Activated CD4-positive, alpha-beta T cell treated with anti-CD3 and anti-CD28 coated beads, Interleukin-2, amount 50 U/mL, for 16 hours (primary cell): ENCODE measurements at regions not wholly inside any gene's neighbourhood (a gene's known extent, or its start where the extent isn't known, plus 50 kb on each side); places are given as distances from the start of the nearest gene placed in this dataset.

Experiments
- DNase-seq: peaks from one replicate; pipeline ENCODE4 v3.0.0-alpha.2; 2020

- no peak for DNase-seq
Measured at GRCh38 chr18:10009321-10010144, 95.7 kb downstream of the VAPA start.

DNA sequence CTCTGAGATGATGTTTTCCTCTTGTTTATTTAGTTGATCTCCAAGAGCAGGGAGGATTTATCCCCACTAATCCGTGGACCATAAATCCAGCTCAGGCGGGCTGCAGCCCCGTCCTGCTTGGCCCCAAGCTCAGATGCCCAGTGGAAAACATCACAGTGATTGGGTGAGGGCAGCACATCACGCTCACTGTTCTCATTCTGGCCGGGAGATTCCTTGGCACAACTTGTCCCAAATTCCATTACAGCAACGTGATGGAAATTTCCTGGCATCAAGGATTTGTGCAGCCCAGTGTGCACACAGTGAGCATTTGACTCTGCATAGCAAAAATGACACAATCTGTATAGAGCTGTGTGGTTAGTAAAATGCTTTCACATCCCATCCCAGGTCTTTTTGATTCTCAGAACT is 96.8 kb downstream of the VAPA start:
- no peak for DNase-seq

GRCh38 chr18:10011061-10011460 is 97.2 kb downstream of the VAPA start:
- no peak for DNase-seq

GRCh38 chr18:10011751-10012150 is 97.9 kb downstream of the VAPA start:
- no peak for DNase-seq

GRCh38 chr18:10012526-10012925 is 98.7 kb downstream of the VAPA start:
- DNase-seq = no peak

DNA sequence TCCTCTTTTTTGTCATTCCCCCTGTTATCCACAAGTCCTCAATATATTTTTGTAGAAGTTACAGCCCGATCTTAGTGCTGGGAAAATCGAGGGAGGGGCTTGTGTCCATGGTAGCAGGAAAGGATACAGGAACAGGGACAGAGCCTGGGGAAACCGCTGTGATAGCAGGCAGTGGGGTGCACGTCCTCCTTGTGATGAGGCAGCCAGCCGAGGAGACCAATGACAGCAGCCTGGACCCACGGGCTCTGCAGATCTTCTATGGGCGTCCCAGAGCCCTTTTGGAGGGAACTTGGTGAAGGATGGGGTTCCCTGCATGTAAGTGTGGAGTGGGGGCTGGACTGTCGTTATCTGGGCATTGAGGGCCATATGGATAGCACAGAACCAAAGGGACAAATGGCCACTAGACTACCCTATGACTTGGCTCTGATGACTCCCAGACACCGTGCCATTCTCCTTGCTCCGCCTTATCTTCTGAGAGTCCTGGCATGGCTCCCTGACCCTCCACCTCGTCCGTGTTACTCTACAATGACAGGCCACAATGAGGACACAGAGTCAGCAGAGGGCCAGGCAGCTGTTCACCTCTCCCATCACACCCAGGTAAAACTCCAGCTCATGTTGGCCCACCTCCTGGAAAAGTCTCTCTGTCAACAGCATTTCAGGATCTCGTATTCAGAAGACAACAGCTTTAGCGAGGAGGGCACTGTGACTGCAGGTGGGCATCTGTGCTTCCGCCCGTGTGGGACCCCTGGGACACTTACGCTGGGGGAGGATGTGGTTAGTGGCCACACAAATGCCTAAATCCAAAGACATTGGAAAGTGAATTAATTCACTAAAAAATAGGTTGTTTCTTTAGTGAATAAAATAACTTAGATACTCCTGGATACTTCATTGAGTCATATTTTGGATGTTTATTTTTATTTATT is 100.1 kb downstream of the VAPA start:
- no peak for DNase-seq

GRCh38 chr18:10015288-10015701 is 101.5 kb downstream of the VAPA start:
- DNase-seq = no peak

- no peak for DNase-seq
Measured at GRCh38 chr18:10015941-10016819, 102.4 kb downstream of the VAPA start.

- no peak for DNase-seq
Measured at GRCh38 chr18:10017043-10017442, 103.2 kb downstream of the VAPA start.

GRCh38 chr18:10018289-10018688 is 104.5 kb downstream of the VAPA start:
- DNase-seq = no peak

DNA sequence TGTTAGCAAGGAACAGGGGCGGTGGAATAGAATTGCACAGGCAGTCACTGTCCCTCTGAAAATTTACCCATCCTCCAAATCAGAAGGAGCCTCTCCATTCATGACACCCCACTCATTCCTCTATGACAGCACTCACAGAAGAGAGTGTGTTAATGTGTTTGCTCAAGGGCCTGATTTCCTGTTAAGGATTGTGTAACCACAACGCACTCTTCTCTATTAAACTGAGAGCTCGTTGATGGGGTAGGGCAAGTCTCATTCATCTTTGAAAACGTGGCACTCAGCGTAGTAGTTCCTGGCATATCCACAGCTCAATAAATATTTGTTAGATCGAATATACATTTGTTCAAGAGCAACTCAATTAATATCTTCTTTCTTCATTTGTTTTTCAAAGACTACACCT is 106.4 kb downstream of the VAPA start:
- no peak for DNase-seq

DNA sequence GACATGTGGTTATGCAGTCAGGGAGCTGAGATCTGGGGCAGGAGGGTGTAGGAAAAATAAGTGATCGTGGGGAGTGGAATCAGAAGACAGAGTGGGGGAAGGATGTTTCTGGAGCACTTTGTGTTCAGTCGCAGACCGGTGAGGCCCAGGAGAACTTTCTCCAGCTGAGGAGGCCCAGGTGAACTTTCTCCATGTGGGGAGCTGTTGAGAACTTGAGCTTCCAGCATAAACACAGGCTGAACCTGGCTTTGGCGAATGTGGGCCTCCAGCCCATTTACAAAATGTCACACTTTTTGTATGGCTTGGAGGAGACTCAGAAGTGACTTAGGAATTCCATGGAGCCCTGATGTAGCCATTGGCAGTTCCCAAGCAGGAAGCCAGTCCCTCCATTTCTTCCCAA is 108.5 kb downstream of the VAPA start:
- no peak for DNase-seq

DNA sequence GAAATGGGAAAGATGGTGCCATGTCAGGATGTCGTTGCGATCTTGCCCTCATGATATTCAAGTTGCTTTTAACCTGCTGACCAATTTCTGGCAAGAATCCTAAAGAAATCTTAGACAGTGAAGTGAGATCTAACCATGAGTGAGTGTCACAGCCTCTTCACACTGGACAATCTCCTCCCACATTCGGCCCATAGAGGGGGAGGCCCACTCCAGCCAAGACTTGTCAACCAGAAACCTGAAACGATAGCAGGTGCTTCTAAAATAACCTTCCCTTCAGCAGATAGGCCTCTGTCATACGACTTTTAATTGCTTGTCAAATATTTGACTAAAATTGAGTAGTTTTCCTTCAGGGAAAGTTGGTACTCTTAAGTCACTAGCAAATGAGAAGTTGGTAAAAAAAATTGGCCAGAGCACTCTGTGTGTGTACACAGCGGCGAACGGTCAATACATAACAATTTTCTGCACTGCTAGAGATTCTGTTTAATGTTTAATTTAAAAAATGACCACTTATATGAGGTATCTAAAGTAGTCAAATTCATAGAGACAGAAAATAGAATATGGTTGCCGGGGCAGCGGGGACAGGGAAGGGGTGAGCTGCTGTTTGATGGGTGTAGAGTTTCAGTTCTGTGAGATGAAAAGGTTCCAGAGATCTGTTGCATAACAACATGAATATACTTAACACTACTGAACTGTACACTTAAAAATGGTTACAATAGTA is 110.2 kb downstream of the VAPA start:
- DNase-seq = no peak

GRCh38 chr18:10025711-10026670 is 112.2 kb downstream of the VAPA start:
- no peak for DNase-seq

- DNase-seq = no peak
Measured at GRCh38 chr18:10027031-10027430, 113.2 kb downstream of the VAPA start.

DNA sequence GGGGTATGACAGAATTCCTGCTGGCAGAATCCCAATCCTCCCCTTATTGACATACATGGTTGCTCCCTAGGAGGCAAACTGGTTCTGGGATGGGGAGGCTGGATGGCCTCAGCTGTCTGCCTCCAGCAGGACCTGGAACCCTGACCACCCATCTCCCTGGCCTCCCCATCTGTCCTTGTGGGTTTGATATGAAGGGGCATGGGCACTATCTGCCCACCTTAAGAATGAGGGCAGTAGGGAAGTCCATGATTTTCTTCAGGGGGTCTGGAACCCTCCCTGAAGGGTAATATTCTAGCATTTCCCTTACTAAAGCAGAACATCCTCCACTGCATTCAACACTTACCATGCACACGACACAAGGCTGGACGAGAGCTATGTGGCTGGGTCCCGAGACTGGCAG is 113.6 kb downstream of the VAPA start:
- DNase-seq = no peak

DNA sequence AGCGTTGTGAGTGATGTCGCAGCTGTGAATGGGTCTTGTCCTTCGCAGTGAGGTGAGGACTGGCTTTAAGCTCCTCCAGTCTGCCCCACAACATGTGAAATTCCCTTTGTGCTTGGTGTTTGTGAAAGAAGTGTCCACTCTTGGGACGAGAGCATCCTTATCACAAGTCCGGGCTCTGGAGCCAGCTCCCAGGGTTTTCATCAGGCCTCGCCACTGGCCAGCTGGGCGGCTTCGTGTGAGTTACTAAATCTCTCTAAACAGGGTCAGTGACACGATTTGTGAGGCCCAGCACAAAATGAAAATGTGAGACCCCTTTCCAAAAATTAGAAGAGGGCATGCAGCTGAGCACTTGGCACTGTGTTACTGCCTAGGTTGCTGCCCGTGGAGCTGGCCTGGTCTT is 115.9 kb downstream of the VAPA start:
- DNase-seq = no peak

- no peak for DNase-seq
Measured at GRCh38 chr18:10030816-10031541, 117.2 kb downstream of the VAPA start.

- DNase-seq = no peak
Measured at GRCh38 chr18:10032331-10033015, 118.7 kb downstream of the VAPA start.

DNA sequence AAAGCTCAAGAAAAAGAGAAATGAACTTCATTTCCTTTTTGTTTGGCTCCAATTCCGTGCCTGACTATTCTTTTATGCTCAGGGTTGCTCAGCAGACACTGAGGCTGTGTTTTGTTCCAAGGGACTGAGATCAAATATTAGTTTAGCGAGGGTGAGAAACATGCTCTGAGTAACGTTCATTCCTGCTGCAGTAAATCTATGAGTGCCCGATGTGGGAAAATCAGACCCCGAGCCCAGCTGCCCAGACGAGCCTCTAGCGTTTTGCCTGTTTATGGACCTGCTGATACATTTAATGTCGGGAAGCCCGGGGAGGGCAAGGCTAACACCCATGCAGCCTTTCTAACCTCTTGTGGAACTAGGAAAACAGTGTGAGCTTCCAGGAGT is 119.2 kb downstream of the VAPA start:
- no peak for DNase-seq
